Prostate gland (tissue), 2 donors: ENCODE measurements at regions not wholly inside any gene's neighbourhood (a gene's known extent, or its start where the extent isn't known, plus 50 kb on each side); places are given as distances from the start of the nearest gene placed in this dataset.
"Not testable (repeated sequence)": the region's sequence is repeated elsewhere in the genome, so short reads cannot be mapped to it uniquely, and the experiment has no call there.

ENCODE experiments used
- DNase-seq: peaks from one replicate; pipeline ENCODE4 v3.0.0-alpha.2; 2019; ENCODE audit warnings: low spot score
- H3K27ac ChIP-seq, 2 donors: fragments of 200-600 bp; sonication (generic); 2 replicates each; pipeline ENCODE4 v1.5.1; 2017 to 2019
- H3K27me3 ChIP-seq: fragments of 200-600 bp; sonication (generic); replicated peaks from 2 replicates; pipeline ENCODE4 v1.5.1; 2019; ENCODE audit not compliant: insufficient read depth
- H3K36me3 ChIP-seq, 2 donors: fragments of 200-600 bp; sonication (generic); 1 replicate in 1 of 2; 2 replicates in 1 of 2; pipeline versions ENCODE4 v1.5.1 to v1.8.1; 2017 to 2019
- H3K4me1 ChIP-seq: fragments of 200-600 bp; sonication (generic); replicated peaks from 2 replicates; pipeline ENCODE4 v1.5.1; 2019
- H3K4me3 ChIP-seq, 2 donors: fragments of 200-600 bp; sonication (generic); 2 replicates each; pipeline ENCODE4 v1.5.1; 2017 to 2019
- H3K9me3 ChIP-seq: fragments of 200-600 bp; sonication (generic); 2 replicates; pipeline ENCODE4 v1.5.1; 2017
- CTCF ChIP-seq, 4 experiments: fragments of 200-600 bp in 2 of 4; fragments of 450-650 bp in 2 of 4; sonication (generic) in 2 of 4; IDR thresholded peaks; 1 replicate in 3 of 4; 2 replicates in 1 of 4; pipeline ENCODE4 v1.5.1; 2016 to 2019; ENCODE audit warnings: antibody characterized with exemption in 4 of 4, mild to moderate bottlenecking in 2 of 4, moderate library complexity in 2 of 4
- POLR2A ChIP-seq: fragments of 450-650 bp; IDR thresholded peaks from one replicate; pipeline ENCODE4 v1.6.1; 2016; ENCODE audit warnings: antibody characterized with exemption, mild to moderate bottlenecking
- POLR2AphosphoS5 ChIP-seq: sonication (generic); formaldehyde crosslinking; IDR thresholded peaks from one replicate; pipeline ENCODE4 v1.6.1; 2017; ENCODE audit warnings: antibody characterized with exemption
- WGBS: methylation state at CpG from one replicate; pipeline ENCODE4 v1.1.5; 2018; 5-methylcytosine and 5-hydroxymethylcytosine counted together
- intact Hi-C: fragments of 100-400 bp; cut with DNase I; formaldehyde crosslinking; loops from one replicate; pipeline ENCODE4 v1.14.2; 2022

GRCh38 chr3:76311941-76312340 lies 526.6 kb upstream of the ZNF717 start:
- Histone ChIP-seq H3K4me3 (no peak overlapping the region), H3K9me3 (no peaks in the 10 kb centered on the region), H3K27ac (no peak overlapping the region), H3K36me3 (no peaks in the 10 kb centered on the region), H3K4me1 (no peaks in the 10 kb centered on the region), H3K27me3 (no peaks in the 10 kb centered on the region)
- intact Hi-C loops: no loop called here
- no peak for DNase-seq
- no peak for TF ChIP-seq POLR2AphosphoS5
- TF ChIP-seq CTCF (IDR thresholded peaks at IDR 0.05): no peak
- no peak for TF ChIP-seq POLR2A
- 29% methylated on average over 4 of the region's 4 CpGs for WGBS

GRCh38 chr3:76315906-76316305 lies 530.6 kb upstream of the ZNF717 start:
- intact Hi-C loops, DNase-seq, H3K36me3 ChIP-seq, H3K4me3 ChIP-seq, H3K27ac ChIP-seq, H3K9me3 ChIP-seq, H3K4me1 ChIP-seq, H3K27me3 ChIP-seq: not testable (repeated sequence)
- WGBS: 48% methylated on average over 6 of the region's 6 CpGs

- intact Hi-C loops: no loop called here
- H3K4me3 ChIP-seq: no peak overlapping the region
- TF ChIP-seq CTCF (IDR thresholded peaks at IDR 0.05) (no peak), POLR2AphosphoS5 (no peak), POLR2A (no peak)
- H3K9me3 ChIP-seq: no peaks in the 10 kb centered on the region
- no peaks in the 10 kb centered on the region for H3K36me3 ChIP-seq
- no peaks in the 10 kb centered on the region for H3K4me1 ChIP-seq
- 55% methylated on average over 4 of the region's 4 CpGs for WGBS
- H3K27ac ChIP-seq: no peak overlapping the region
- no peaks in the 10 kb centered on the region for H3K27me3 ChIP-seq
- no peak for DNase-seq
These were observed 536.3 kb upstream of the ZNF717 start for GRCh38 chr3:76321614-76322013.

- TF ChIP-seq POLR2A (no peak), CTCF (IDR thresholded peaks at IDR 0.05) (no peak)
These were observed 538.8 kb upstream of the ZNF717 start for GRCh38 chr3:76324101-76324500.

GRCh38 chr3:76345878-76346277 lies 560.5 kb upstream of the ZNF717 start:
- no peak overlapping the region for H3K4me3 ChIP-seq
- no peak overlapping the region for H3K27ac ChIP-seq
- TF ChIP-seq POLR2AphosphoS5 (no peak), CTCF (IDR thresholded peaks at IDR 0.05) (no peak), POLR2A (no peak)
- 23% methylated on average over 2 of the region's 2 CpGs for WGBS
- H3K9me3 ChIP-seq: no peaks in the 10 kb centered on the region
- no peaks in the 10 kb centered on the region for H3K36me3 ChIP-seq
- no peak for DNase-seq
- no peaks in the 10 kb centered on the region for H3K27me3 ChIP-seq
- no peaks in the 10 kb centered on the region for H3K4me1 ChIP-seq
- intact Hi-C loops: no loop called here

More at GRCh38 chr3:76324101-76324500, 538.8 kb upstream of the ZNF717 start:
- no peak for DNase-seq
- no peak overlapping the region for H3K27ac ChIP-seq
- 78% methylated on average over 4 of the region's 4 CpGs for WGBS
- H3K4me3 ChIP-seq: no peak overlapping the region
- H3K27me3 ChIP-seq: no peaks in the 10 kb centered on the region
- H3K36me3 ChIP-seq: no peaks in the 10 kb centered on the region
- intact Hi-C loops: no loop called here
- no peaks in the 10 kb centered on the region for H3K4me1 ChIP-seq
- no peaks in the 10 kb centered on the region for H3K9me3 ChIP-seq
